Retinal pigment epithelial cell (primary cell): ENCODE measurements at regions not wholly inside any gene's neighbourhood (a gene's known extent, or its start where the extent isn't known, plus 50 kb on each side); places are given as distances from the start of the nearest gene placed in this dataset.

Source experiments
- DNase-seq: peaks from one replicate; pipeline ENCODE4 v3.0.0-alpha.2; 2010; ENCODE audit warnings: low read depth
- H3K4me3 ChIP-seq: 2 replicates; pipeline ENCODE4 v1.5.1; 2011; ENCODE audit warnings: mild to moderate bottlenecking, low read length, control low read depth, moderate library complexity
- TF ChIP-seq, protein P1 (sequence below): conservative IDR thresholded peaks from 2 replicates; pipeline ENCODE4 v1.5.1; 2011; ENCODE audit warnings: low read depth, low read length, control low read depth, inconsistent platforms

- DNase-seq: no peak
- no peak overlapping the region for H3K4me3 ChIP-seq
- TF ChIP-seq, protein P1, sequence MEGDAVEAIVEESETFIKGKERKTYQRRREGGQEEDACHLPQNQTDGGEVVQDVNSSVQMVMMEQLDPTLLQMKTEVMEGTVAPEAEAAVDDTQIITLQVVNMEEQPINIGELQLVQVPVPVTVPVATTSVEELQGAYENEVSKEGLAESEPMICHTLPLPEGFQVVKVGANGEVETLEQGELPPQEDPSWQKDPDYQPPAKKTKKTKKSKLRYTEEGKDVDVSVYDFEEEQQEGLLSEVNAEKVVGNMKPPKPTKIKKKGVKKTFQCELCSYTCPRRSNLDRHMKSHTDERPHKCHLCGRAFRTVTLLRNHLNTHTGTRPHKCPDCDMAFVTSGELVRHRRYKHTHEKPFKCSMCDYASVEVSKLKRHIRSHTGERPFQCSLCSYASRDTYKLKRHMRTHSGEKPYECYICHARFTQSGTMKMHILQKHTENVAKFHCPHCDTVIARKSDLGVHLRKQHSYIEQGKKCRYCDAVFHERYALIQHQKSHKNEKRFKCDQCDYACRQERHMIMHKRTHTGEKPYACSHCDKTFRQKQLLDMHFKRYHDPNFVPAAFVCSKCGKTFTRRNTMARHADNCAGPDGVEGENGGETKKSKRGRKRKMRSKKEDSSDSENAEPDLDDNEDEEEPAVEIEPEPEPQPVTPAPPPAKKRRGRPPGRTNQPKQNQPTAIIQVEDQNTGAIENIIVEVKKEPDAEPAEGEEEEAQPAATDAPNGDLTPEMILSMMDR: no peak
Observed at GRCh38 chr6:67391955-67392354, 1243.1 kb upstream of the ADGRB3 start.

GRCh38 chr6:67369679-67370078, 1265.4 kb upstream of the ADGRB3 start:
- no peak overlapping the region for H3K4me3 ChIP-seq
- DNase-seq: no peak
- TF ChIP-seq, protein P1: no peak

DNA sequence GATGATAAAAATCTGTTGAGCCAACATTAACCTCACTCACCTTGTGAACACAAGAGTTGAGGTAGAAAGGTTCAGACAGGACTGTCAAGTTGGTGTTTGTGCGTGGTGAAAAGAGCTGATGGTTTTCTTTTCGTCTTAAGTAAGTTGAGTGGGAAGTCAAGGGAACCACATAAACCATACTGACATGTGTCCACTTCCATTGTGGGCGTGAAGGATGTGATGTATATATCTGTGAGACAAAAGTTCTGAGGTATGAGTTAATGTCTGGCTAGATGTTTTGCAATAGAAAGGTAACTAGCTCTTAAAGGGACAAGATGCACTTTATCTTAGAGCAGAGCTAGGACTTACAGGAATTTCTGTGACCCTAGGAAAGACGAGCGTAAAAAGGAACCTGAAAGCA, 1272.1 kb upstream of the ADGRB3 start:
- DNase-seq: no peak
- no peak overlapping the region for H3K4me3 ChIP-seq
- TF ChIP-seq, protein P1: no peak

- no peak overlapping the region for H3K4me3 ChIP-seq
- TF ChIP-seq, protein P1: no peak
- DNase-seq: no peak
Observed at GRCh38 chr6:67361264-67361663, 1273.8 kb upstream of the ADGRB3 start.

GRCh38 chr6:67358241-67358640, 1276.8 kb upstream of the ADGRB3 start:
- TF ChIP-seq, protein P1: no peak
- no peak overlapping the region for H3K4me3 ChIP-seq

DNA sequence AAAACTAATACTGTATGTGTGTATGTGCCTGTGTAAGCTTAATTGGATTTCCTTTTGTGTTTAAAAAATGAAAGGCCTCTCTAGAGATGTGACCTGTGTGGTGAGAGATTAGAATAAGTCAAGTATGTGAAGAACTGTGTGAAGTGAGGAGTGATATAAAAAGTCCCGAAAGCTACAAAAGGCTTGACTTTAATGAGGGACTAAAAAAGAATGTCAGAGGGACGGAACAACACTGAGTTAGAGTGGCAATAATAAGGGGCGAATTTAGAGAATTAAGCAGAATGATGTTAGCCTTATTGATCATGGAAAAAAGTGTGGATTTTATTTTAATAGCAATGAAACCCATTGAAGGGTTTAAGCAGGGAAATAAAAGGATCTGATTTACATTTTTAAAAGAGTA, 1281.2 kb upstream of the ADGRB3 start:
- TF ChIP-seq, protein P1: no peak
- H3K4me3 ChIP-seq: no peak overlapping the region
- DNase-seq: peak; percentile 25

More at GRCh38 chr6:67358241-67358640, 1276.8 kb upstream of the ADGRB3 start:
- no peak for DNase-seq

- TF ChIP-seq, protein P1: no peak
- DNase-seq: no peak
- no peak overlapping the region for H3K4me3 ChIP-seq
Observed at GRCh38 chr6:67352717-67353116, 1282.4 kb upstream of the ADGRB3 start.
